ENCODE measurements at regions not wholly inside any gene's neighbourhood (a gene's known extent, or its start where the extent isn't known, plus 50 kb on each side); places are given as distances from the start of the nearest gene placed in this dataset.

GRCh38 chr7:130933919-130934318, 199.9 kb upstream of the KLF14 start:
- Histone ChIP-seq H3K4me2 (ENCODE audit: extremely low read depth, insufficient read depth, low read length) (no peak overlapping the region), H3K4me3 (replicated peaks in 1 of 4; ENCODE audit: control extremely low read depth in 1 of 4, insufficient read depth in 1 of 4, low read depth in 3 of 4, low read length in 4 of 4) (no peak overlapping the region), H2AFZ (ENCODE audit: low read length) (no peak overlapping the region), H3K27me3 (ENCODE audit: control insufficient read depth, insufficient read depth, low read length) (no peaks in the 10 kb centered on the region), H3K79me2 (ENCODE audit: control insufficient read depth, insufficient read depth, low read length) (peaks cover 100% of the 10 kb centered on the region), H3K4me1 (ENCODE audit: control insufficient read depth, extremely low read depth, insufficient read depth, low read length) (peaks cover 18% of the 10 kb centered on the region), H4K20me1 (ENCODE audit: control insufficient read depth, extremely low read depth, insufficient read depth, low read length) (no peaks in the 10 kb centered on the region), H3K27ac (ENCODE audit: insufficient read depth, low read length) (no peak overlapping the region), H3K9ac (ENCODE audit: insufficient read depth, low read length) (no peak overlapping the region), H3K9me3 (ENCODE audit: control insufficient read depth, insufficient read depth, low read depth, low read length) (no peaks in the 10 kb centered on the region), H3K36me3 (ENCODE audit: control insufficient read depth, insufficient read depth, low read length) (peaks cover 3% of the 10 kb centered on the region)
- no peak for TF ChIP-seq EZH2 (IDR thresholded peaks at IDR 0.05; ENCODE audit: low read length, missing control alignments)
- no peak for TF ChIP-seq CTCF (conservative IDR thresholded peaks at IDR 0.05 in 1 of 2, IDR thresholded peaks at IDR 0.05 in 1 of 2; ENCODE audit: low read depth in 1 of 2, low read length in 2 of 2)
- DNase-seq (ENCODE audit: low read depth in 2 of 2), result no peak

- Histone ChIP-seq H3K9ac (ENCODE audit: insufficient read depth, low read length) (no peak overlapping the region), H2AFZ (ENCODE audit: low read length) (no peak overlapping the region), H3K9me3 (ENCODE audit: control insufficient read depth, insufficient read depth, low read depth, low read length) (no peaks in the 10 kb centered on the region), H3K27me3 (ENCODE audit: control insufficient read depth, insufficient read depth, low read length) (no peaks in the 10 kb centered on the region), H3K27ac (ENCODE audit: insufficient read depth, low read length) (peak overlapping the region; percentile 7), H3K79me2 (ENCODE audit: control insufficient read depth, insufficient read depth, low read length) (peaks cover 100% of the 10 kb centered on the region), H3K4me2 (ENCODE audit: extremely low read depth, insufficient read depth, low read length) (no peak overlapping the region), H3K36me3 (ENCODE audit: control insufficient read depth, insufficient read depth, low read length) (peaks cover 3% of the 10 kb centered on the region), H3K4me3 (replicated peaks in 1 of 4; ENCODE audit: control extremely low read depth in 1 of 4, insufficient read depth in 1 of 4, low read depth in 3 of 4, low read length in 4 of 4) (no peak overlapping the region), H3K4me1 (ENCODE audit: control insufficient read depth, extremely low read depth, insufficient read depth, low read length) (peaks cover 12% of the 10 kb centered on the region), H4K20me1 (ENCODE audit: control insufficient read depth, extremely low read depth, insufficient read depth, low read length) (no peaks in the 10 kb centered on the region)
- DNase-seq (ENCODE audit: low read depth in 2 of 2), result no peak
- TF ChIP-seq EZH2 (IDR thresholded peaks at IDR 0.05; ENCODE audit: low read length, missing control alignments) (no peak), CTCF (conservative IDR thresholded peaks at IDR 0.05 in 1 of 2, IDR thresholded peaks at IDR 0.05 in 1 of 2; ENCODE audit: low read depth in 1 of 2, low read length in 2 of 2) (no peak)
Observed at GRCh38 chr7:130935564-130936157, 201.7 kb upstream of the KLF14 start.

GRCh38 chr7:130936202-130936931, 202.4 kb upstream of the KLF14 start:
- H3K36me3 ChIP-seq (ENCODE audit: control insufficient read depth, insufficient read depth, low read length), result peaks cover 3% of the 10 kb centered on the region
- H3K4me3 ChIP-seq (replicated peaks in 1 of 4; ENCODE audit: control extremely low read depth in 1 of 4, insufficient read depth in 1 of 4, low read depth in 3 of 4, low read length in 4 of 4), result no peak overlapping the region
- H3K27ac ChIP-seq (ENCODE audit: insufficient read depth, low read length), result peak overlapping the region; percentile 7
- TF ChIP-seq CTCF (conservative IDR thresholded peaks at IDR 0.05 in 1 of 2, IDR thresholded peaks at IDR 0.05 in 1 of 2; ENCODE audit: low read depth in 1 of 2, low read length in 2 of 2) (no peak), EZH2 (IDR thresholded peaks at IDR 0.05; ENCODE audit: low read length, missing control alignments) (no peak)
- H3K27me3 ChIP-seq (ENCODE audit: control insufficient read depth, insufficient read depth, low read length), result no peaks in the 10 kb centered on the region
- H3K4me1 ChIP-seq (ENCODE audit: control insufficient read depth, extremely low read depth, insufficient read depth, low read length), result peaks cover 9% of the 10 kb centered on the region
- H3K9me3 ChIP-seq (ENCODE audit: control insufficient read depth, insufficient read depth, low read depth, low read length), result no peaks in the 10 kb centered on the region
- no peak overlapping the region for H3K4me2 ChIP-seq (ENCODE audit: extremely low read depth, insufficient read depth, low read length)
- no peaks in the 10 kb centered on the region for H4K20me1 ChIP-seq (ENCODE audit: control insufficient read depth, extremely low read depth, insufficient read depth, low read length)
- no peak overlapping the region for H2AFZ ChIP-seq (ENCODE audit: low read length)
- peaks cover 100% of the 10 kb centered on the region for H3K79me2 ChIP-seq (ENCODE audit: control insufficient read depth, insufficient read depth, low read length)
- no peak for DNase-seq (ENCODE audit: low read depth in 2 of 2)
- H3K9ac ChIP-seq (ENCODE audit: insufficient read depth, low read length), result no peak overlapping the region
